Right lobe of liver (tissue), 4 donors: ENCODE measurements at regions not wholly inside any gene's neighbourhood (a gene's known extent, or its start where the extent isn't known, plus 50 kb on each side); places are given as distances from the start of the nearest gene placed in this dataset.

ENCODE experiments used
- POLR2A ChIP-seq: fragments of 450-650 bp; IDR thresholded peaks from one replicate; pipeline ENCODE4 v1.6.1; 2017; ENCODE audit warnings: antibody characterized with exemption, mild to moderate bottlenecking
- TF ChIP-seq, protein P1 (sequence below), 4 donors: fragments of 200-600 bp in 3 of 4; fragments of 450-650 bp in 1 of 4; IDR thresholded peaks; one replicate each; pipeline versions ENCODE4 v1.5.1 to v1.8.0; 2016 to 2022; ENCODE audit warnings: antibody characterized with exemption in 4 of 4, mild to moderate bottlenecking in 2 of 4
- donor health status: DM: no; HTN: no; CAD: no.
- donor health status: DM: no; HTN: no; CAD: no.
- donor health status: DM: no; HTN: yes; CAD: no.

DNA sequence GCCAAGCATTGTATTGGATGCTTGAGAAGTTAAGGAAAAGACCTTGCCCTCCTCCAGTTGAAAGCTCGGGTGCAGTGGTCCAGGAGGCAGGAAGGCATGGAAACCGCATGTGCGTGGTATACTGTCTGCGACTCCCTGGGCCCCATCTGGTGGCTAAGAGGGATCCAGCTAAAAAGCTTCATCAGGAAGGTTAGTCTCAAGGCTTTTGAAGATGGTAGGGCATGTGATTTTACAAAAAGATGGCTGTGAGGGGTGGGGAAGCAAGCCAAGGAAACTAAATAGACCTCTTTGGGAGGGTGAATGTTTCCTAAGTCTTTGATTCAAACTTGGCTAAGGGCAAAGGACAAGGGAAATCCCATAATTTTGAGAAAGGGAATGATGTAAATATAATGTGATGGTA is 109.1 kb upstream of the TIAM2 start:
- TF ChIP-seq, protein P1, sequence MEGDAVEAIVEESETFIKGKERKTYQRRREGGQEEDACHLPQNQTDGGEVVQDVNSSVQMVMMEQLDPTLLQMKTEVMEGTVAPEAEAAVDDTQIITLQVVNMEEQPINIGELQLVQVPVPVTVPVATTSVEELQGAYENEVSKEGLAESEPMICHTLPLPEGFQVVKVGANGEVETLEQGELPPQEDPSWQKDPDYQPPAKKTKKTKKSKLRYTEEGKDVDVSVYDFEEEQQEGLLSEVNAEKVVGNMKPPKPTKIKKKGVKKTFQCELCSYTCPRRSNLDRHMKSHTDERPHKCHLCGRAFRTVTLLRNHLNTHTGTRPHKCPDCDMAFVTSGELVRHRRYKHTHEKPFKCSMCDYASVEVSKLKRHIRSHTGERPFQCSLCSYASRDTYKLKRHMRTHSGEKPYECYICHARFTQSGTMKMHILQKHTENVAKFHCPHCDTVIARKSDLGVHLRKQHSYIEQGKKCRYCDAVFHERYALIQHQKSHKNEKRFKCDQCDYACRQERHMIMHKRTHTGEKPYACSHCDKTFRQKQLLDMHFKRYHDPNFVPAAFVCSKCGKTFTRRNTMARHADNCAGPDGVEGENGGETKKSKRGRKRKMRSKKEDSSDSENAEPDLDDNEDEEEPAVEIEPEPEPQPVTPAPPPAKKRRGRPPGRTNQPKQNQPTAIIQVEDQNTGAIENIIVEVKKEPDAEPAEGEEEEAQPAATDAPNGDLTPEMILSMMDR (IDR thresholded peaks at IDR 0.05), result no peak
- TF ChIP-seq POLR2A, result no peak
